ENCODE measurements at regions not wholly inside any gene's neighbourhood (a gene's known extent, or its start where the extent isn't known, plus 50 kb on each side); places are given as distances from the start of the nearest gene placed in this dataset.

DNA sequence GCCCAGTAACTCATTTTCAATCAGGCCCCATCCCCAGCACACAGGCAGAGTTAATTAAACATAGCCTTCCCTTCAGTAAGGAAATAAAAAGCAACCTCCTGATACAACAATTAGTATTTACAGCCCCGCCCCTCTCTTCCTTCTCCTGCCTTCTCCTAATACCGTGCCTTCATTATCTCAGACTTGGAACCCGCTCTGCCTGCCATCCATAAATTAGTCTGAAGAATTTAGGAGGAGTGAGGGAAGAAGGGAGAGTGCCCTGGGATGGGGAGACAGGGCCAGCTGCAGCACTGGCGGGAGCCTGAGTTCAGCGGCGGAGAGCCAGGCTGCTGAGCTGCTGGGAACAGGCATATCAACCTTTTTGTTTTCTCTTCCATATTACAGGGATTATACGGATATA is 172.8 kb downstream of the ACTL8 start:
- H3K36me3 ChIP-seq = no peaks in the 10 kb centered on the region
- H3K4me3 ChIP-seq = no peak overlapping the region
- H3K4me1 ChIP-seq = no peaks in the 10 kb centered on the region
- peaks cover 0 to 41% of the 10 kb centered on the region in 2 donors for H3K27me3 ChIP-seq
- TF ChIP-seq, protein P1, sequence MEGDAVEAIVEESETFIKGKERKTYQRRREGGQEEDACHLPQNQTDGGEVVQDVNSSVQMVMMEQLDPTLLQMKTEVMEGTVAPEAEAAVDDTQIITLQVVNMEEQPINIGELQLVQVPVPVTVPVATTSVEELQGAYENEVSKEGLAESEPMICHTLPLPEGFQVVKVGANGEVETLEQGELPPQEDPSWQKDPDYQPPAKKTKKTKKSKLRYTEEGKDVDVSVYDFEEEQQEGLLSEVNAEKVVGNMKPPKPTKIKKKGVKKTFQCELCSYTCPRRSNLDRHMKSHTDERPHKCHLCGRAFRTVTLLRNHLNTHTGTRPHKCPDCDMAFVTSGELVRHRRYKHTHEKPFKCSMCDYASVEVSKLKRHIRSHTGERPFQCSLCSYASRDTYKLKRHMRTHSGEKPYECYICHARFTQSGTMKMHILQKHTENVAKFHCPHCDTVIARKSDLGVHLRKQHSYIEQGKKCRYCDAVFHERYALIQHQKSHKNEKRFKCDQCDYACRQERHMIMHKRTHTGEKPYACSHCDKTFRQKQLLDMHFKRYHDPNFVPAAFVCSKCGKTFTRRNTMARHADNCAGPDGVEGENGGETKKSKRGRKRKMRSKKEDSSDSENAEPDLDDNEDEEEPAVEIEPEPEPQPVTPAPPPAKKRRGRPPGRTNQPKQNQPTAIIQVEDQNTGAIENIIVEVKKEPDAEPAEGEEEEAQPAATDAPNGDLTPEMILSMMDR (IDR thresholded peaks at IDR 0.05) = no peak
- TF ChIP-seq POLR2AphosphoS5 (IDR thresholded peaks at IDR 0.05) (no peak), POLR2A (IDR thresholded peaks at IDR 0.05) (no peak)
- intact Hi-C loops (cut with DNase I; ENCODE audit: low total_unique reads) = no loop called here
- H3K27ac ChIP-seq = no peak overlapping the region
- no peaks in the 10 kb centered on the region for H3K9me3 ChIP-seq
- no peak for DNase-seq (ENCODE audit: low spot score in 2 of 2)

DNA sequence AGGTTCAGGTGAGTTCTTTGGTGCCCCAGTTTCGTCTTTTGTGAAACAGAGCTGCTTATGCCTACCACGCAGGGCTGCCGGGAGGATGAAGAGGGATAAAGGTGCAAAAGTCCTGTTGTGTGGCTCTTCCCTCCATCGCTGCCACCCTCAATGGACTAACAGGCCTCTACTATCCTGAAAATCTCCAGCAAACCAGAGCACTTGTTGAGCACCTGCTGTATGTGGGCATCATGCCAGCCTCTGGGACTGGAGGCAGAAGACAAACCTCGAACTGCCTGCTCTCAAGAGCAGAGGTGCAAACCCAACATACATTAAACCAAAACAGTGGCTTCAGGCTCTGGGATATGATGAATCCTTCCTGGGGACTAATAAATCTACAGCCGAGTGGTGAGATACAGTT is 174.1 kb downstream of the ACTL8 start:
- intact Hi-C loops (cut with DNase I; ENCODE audit: low total_unique reads) = no loop called here
- Histone ChIP-seq H3K9me3 (no peaks in the 10 kb centered on the region), H3K27me3 (peaks cover 0 to 28% of the 10 kb centered on the region in 2 donors), H3K27ac (no peak overlapping the region), H3K4me1 (no peaks in the 10 kb centered on the region), H3K4me3 (no peak overlapping the region), H3K36me3 (no peaks in the 10 kb centered on the region)
- DNase-seq (ENCODE audit: low spot score in 2 of 2) = no peak
- TF ChIP-seq POLR2AphosphoS5 (IDR thresholded peaks at IDR 0.05) (no peak), POLR2A (IDR thresholded peaks at IDR 0.05) (no peak)
- TF ChIP-seq, protein P1 (IDR thresholded peaks at IDR 0.05) = no peak

DNA sequence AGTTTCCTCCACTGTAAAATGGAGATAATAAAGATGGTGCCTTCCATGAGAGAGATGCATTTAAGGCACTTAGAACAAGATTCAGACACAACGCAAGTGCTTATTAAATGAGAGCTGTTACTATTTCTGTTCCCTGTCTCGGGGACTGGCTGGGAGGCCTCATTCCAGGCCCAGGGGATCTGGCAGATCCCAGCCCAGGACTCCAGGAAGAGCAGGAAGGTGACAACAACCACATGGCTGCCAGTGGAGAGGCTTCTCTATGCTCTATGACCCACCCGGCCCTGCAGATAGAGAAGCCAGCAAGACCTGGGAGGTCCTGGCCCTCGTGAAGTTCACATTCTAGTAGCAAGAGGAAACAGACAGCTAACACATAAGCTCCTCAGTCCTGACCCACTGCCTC is 175.5 kb downstream of the ACTL8 start:
- Histone ChIP-seq H3K4me1 (no peaks in the 10 kb centered on the region), H3K27me3 (peaks cover 0 to 23% of the 10 kb centered on the region in 2 donors), H3K4me3 (no peak overlapping the region), H3K9me3 (no peaks in the 10 kb centered on the region), H3K27ac (no peak overlapping the region), H3K36me3 (no peaks in the 10 kb centered on the region)
- TF ChIP-seq POLR2A (IDR thresholded peaks at IDR 0.05) (no peak), POLR2AphosphoS5 (IDR thresholded peaks at IDR 0.05) (no peak)
- TF ChIP-seq, protein P1 (IDR thresholded peaks at IDR 0.05) = no peak
- intact Hi-C loops (cut with DNase I; ENCODE audit: low total_unique reads) = loop anchor here (5.0 kb wide), 1 partner anchor 272 kb away; no protein-coding TSS in a partner anchor
- no peak for DNase-seq (ENCODE audit: low spot score in 2 of 2)

DNA sequence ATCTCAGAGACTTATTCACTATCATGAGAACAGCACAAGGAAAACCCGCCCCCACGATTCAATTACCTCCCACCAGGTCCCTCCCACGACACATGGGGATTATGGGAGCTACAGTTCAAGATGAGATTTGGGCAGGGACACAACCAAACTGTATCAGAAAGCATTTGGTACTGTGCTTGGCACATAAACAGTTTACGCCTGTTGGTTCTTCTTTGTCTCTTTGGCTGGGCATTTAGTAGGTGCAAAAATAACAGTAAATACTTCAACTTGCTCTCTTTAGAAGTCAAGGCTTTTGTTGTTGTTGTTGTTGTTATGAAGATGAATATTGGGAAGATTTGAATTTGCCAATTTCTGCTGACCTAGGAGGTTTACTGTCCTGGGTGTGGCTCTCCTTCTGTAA is 175.4 kb upstream of the IGSF21 start:
- Histone ChIP-seq H3K27me3 (peaks cover 0 to 14% of the 10 kb centered on the region in 2 donors), H3K27ac (no peak overlapping the region), H3K36me3 (no peaks in the 10 kb centered on the region), H3K4me3 (no peak overlapping the region), H3K9me3 (no peaks in the 10 kb centered on the region), H3K4me1 (no peaks in the 10 kb centered on the region)
- intact Hi-C loops (cut with DNase I; ENCODE audit: low total_unique reads) = loop anchor here (5.0 kb wide), 1 partner anchor 270 kb away; no protein-coding TSS in a partner anchor
- DNase-seq (ENCODE audit: low spot score in 2 of 2) = no peak
- TF ChIP-seq POLR2A (IDR thresholded peaks at IDR 0.05) (no peak), POLR2AphosphoS5 (IDR thresholded peaks at IDR 0.05) (no peak)
- TF ChIP-seq, protein P1 (IDR thresholded peaks at IDR 0.05) = no peak

DNA sequence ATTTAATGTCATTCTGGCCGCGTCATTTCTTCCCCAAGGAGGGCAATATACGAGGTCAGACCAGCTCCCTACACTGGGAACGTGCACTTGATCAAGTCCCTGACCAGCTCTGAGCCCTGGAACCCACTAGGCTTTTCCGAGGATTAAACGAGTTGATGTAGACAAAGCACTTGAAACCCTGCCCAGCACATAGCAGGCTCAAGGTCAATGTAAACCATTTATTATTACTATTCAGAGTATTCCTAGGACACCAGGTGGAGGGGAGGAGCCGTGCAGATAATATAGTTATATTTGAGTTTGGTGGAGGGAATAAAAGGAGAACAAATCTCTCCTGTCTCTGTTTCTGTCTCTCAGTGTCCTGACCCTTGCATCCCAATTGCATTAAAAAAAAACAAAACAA is 174.1 kb upstream of the IGSF21 start:
- Histone ChIP-seq H3K9me3 (no peaks in the 10 kb centered on the region), H3K27ac (no peak overlapping the region), H3K4me3 (no peak overlapping the region), H3K4me1 (no peaks in the 10 kb centered on the region), H3K27me3 (peaks cover 0 to 13% of the 10 kb centered on the region in 2 donors), H3K36me3 (no peaks in the 10 kb centered on the region)
- intact Hi-C loops (cut with DNase I; ENCODE audit: low total_unique reads) = loop anchor here (5.0 kb wide), 1 partner anchor 269 kb away; no protein-coding TSS in a partner anchor
- DNase-seq (ENCODE audit: low spot score in 2 of 2) = no peak
- no peak for TF ChIP-seq POLR2A (IDR thresholded peaks at IDR 0.05)
- TF ChIP-seq, protein P1 (IDR thresholded peaks at IDR 0.05) = no peak
- no peak for TF ChIP-seq POLR2AphosphoS5 (IDR thresholded peaks at IDR 0.05)

Data from breast epithelium (tissue), 4 donors.